ENCODE measurements at regions not wholly inside any gene's neighbourhood (a gene's known extent, or its start where the extent isn't known, plus 50 kb on each side); places are given as distances from the start of the nearest gene placed in this dataset.

- Mint-ChIP-seq H3K9me3 (no peaks in the 10 kb centered on the region), H3K36me3 (no peaks in the 10 kb centered on the region), H3K4me3 (no peak overlapping the region), H3K4me1 (peaks cover 6% of the 10 kb centered on the region), H3K27ac (no peak overlapping the region), H3K27me3 (ENCODE audit: low read depth) (no peaks in the 10 kb centered on the region)
- DNase-seq (ENCODE audit: low spot score) (no peak), ATAC-seq (no peak)
- TF ChIP-seq ZNF423 (CRISPR knock-in tag; IDR thresholded peaks at IDR 0.05) (no peak), FOXK1 (CRISPR knock-in tag; IDR thresholded peaks at IDR 0.05) (no peak), ZSCAN18 (CRISPR knock-in tag; IDR thresholded peaks at IDR 0.05) (no peak)
- ChIA-PET CTCF (no interaction called here), POLR2A (no interaction called here)
These were observed 424.1 kb downstream of the NDFIP2 start for GRCh38 chr13:79905018-79905417.

GRCh38 chr13:79904581-79904980 lies 423.6 kb downstream of the NDFIP2 start:
- H3K36me3 Mint-ChIP-seq = no peaks in the 10 kb centered on the region
- no peak overlapping the region for H3K27ac Mint-ChIP-seq
- peaks cover 6% of the 10 kb centered on the region for H3K4me1 Mint-ChIP-seq
- ATAC-seq (no peak), DNase-seq (ENCODE audit: low spot score) (no peak)
- H3K4me3 Mint-ChIP-seq = no peak overlapping the region
- TF ChIP-seq HMGA2 (CRISPR knock-in tag; IDR thresholded peaks at IDR 0.05) (peak; percentile 75), ELF4 (CRISPR knock-in tag; IDR thresholded peaks at IDR 0.05; ENCODE audit: low read depth) (no peak)
- H3K9me3 Mint-ChIP-seq = no peaks in the 10 kb centered on the region
- CTCF ChIA-PET = no interaction called here
- POLR2A ChIA-PET = no interaction called here
- no peaks in the 10 kb centered on the region for H3K27me3 Mint-ChIP-seq (ENCODE audit: low read depth)

GRCh38 chr13:79901336-79901735 lies 420.4 kb downstream of the NDFIP2 start:
- H3K9me3 Mint-ChIP-seq = no peaks in the 10 kb centered on the region; the same call in 1 of the 2 replicates
- peak; percentile 59 for ATAC-seq
- no peak overlapping the region for H3K4me3 Mint-ChIP-seq
- POLR2A ChIA-PET = no interaction called here
- CTCF ChIA-PET = interaction anchor here (0.6 to 1.9 kb wide), 2 partner anchors 15 to 58 kb away, joined by 7 read pairs; no protein-coding TSS in a partner anchor
- no peaks in the 10 kb centered on the region for H3K36me3 Mint-ChIP-seq
- peaks cover 6% of the 10 kb centered on the region for H3K4me1 Mint-ChIP-seq
- peak; percentile 12 for DNase-seq (ENCODE audit: low spot score)
- TF ChIP-seq RORB (CRISPR knock-in tag; IDR thresholded peaks at IDR 0.05) (no peak), RELA (CRISPR knock-in tag; IDR thresholded peaks at IDR 0.05; ENCODE audit: borderline replicate concordance) (no peak), EMX1 (CRISPR knock-in tag; IDR thresholded peaks at IDR 0.05) (no peak), ERG (CRISPR knock-in tag; IDR thresholded peaks at IDR 0.05) (no peak), PRRX2 (CRISPR knock-in tag; IDR thresholded peaks at IDR 0.05) (no peak)
- no peaks in the 10 kb centered on the region for H3K27me3 Mint-ChIP-seq (ENCODE audit: low read depth)
- no peak overlapping the region for H3K27ac Mint-ChIP-seq

- Mint-ChIP-seq H3K9me3 (peaks cover 8% of the 10 kb centered on the region), H3K27me3 (ENCODE audit: low read depth) (no peaks in the 10 kb centered on the region), H3K4me3 (no peak overlapping the region), H3K4me1 (peaks cover 6% of the 10 kb centered on the region), H3K27ac (no peak overlapping the region), H3K36me3 (no peaks in the 10 kb centered on the region)
- ATAC-seq = no peak
- DNase-seq (ENCODE audit: low spot score) = no peak
- ChIA-PET POLR2A (no interaction called here), CTCF (interaction anchor here (1.9 kb wide), 1 partner anchor 14 kb away, joined by 7 read pairs; no protein-coding TSS in a partner anchor)
- no peak for TF ChIP-seq ZNF281 (CRISPR knock-in tag; IDR thresholded peaks at IDR 0.05)
- no peak for TF ChIP-seq MLX (CRISPR knock-in tag; IDR thresholded peaks at IDR 0.05)
- no peak for TF ChIP-seq ZNF423 (CRISPR knock-in tag; IDR thresholded peaks at IDR 0.05)
- TF ChIP-seq IRF2 (CRISPR knock-in tag; IDR thresholded peaks at IDR 0.05; ENCODE audit: borderline replicate concordance, low read depth) = no peak
- no peak for TF ChIP-seq USF1 (CRISPR knock-in tag; IDR thresholded peaks at IDR 0.05)
- TF ChIP-seq CTCF (IDR thresholded peaks at IDR 0.05) = no peak
- TF ChIP-seq ZNF232 (CRISPR knock-in tag; IDR thresholded peaks at IDR 0.05) = no peak
- TF ChIP-seq SOX15 (CRISPR knock-in tag; IDR thresholded peaks at IDR 0.05) = no peak
- no peak for TF ChIP-seq E2F5 (CRISPR knock-in tag; IDR thresholded peaks at IDR 0.05)
- TF ChIP-seq ZMAT4 (CRISPR knock-in tag; IDR thresholded peaks at IDR 0.05) = no peak
- no peak for TF ChIP-seq FOXK1 (CRISPR knock-in tag; IDR thresholded peaks at IDR 0.05)
These were observed 419.4 kb downstream of the NDFIP2 start for GRCh38 chr13:79900356-79900755.
